CMK (cell line): ENCODE measurements at regions not wholly inside any gene's neighbourhood (a gene's known extent, or its start where the extent isn't known, plus 50 kb on each side); places are given as distances from the start of the nearest gene placed in this dataset.

Source experiments
- DNase-seq: peaks from one replicate; pipeline ENCODE4 v3.0.0-alpha.2; 2010; ENCODE audit warnings: low read depth

DNA sequence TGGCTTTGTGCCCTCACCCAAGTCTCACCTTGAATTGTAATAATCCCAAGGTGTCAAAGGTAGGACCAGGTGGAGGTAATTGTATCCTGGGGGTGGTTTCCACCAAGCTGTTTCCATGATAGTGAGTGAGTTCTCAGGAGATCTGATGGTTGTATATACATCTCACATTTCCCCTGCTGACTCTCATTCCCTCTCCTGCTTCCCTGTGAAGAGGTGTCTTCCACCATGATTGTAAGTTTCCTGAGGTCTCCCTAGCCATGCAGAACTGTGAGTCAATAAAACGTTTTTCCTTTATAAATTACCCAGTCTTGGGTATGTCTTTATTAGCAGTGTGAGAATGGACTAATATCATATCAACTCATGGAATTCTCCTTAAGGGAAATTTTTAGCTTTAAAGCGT is 302.6 kb downstream of the LIG4 start:
- no peak for DNase-seq

DNA sequence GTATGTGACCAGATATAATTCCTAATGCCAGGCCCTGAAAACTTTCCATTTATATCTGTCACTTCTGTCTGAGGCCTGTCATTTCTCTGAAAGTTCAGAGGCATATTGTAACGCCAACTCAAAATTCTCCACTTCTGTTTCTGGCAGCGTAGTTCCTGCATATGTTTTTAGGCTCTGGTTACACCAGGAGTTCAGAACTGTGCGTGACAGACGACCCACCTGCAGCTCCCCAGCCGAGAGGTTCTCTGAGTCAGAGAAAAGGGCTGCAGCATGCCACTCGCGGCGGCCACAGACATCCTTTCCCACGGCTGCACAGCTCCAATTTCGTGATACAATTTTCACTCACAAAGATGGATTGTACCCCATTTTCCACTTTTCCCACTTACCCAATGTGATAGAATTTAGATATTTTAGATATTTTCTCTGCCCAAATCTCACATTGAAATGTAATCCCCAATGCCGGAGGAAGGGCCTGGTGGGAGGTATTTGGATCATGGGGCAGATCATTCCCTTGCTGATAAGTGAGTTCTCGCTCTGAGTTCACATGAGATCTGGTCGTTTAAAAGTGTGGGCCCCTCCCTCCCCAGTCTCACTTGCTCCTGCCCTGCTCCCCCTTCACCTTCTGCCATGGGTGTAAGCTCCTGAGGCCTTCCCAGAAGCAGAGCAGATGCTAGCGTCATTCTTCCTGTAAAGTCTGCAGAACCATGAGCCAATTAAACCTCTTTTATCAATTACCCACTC is 308.1 kb downstream of the LIG4 start:
- no peak for DNase-seq

DNA sequence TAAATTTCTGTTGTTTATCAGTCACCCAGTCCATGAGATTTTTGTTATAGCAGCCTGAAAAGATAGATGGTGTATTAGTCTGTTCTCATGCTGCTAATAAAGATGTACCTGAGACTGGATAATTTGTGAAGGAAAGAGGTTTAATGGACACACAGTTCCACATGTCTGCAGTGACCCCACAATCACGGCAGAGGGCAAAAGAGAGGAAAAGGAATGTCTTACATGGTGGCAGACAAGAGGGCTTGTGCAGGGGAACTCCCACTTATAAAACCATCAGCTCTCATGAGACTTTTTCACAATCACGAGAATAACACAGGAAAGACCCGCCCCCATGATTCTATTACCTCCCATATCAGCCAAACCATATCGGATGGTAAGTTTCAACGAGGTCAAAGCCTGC is 309.2 kb downstream of the LIG4 start:
- DNase-seq = no peak

DNA sequence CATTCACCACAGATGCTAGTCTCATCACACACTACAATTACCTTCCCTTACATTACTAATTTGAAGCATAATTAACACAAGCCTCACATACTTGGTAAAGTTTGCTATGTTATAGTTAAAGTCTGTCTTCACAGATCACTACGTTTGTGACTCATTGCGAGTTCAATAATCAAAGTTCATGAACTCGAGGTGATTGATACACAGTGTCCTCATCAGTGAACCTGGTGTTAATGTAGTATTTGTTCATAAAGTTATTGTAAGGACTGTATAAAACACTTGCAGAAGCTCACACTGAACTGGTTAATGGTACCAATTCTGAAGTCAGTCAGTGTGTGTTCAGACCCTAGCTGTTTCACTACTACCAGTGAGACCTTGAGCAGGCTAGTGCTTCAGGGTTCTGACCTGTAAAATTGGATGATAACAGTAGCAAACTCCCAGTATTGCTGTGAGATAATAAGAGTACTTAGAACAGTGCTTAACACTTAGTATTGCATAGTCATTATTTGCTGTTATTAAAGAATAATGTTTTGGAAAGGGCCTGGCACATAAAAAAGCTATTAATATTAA is 313.3 kb downstream of the LIG4 start:
- no peak for DNase-seq

DNA sequence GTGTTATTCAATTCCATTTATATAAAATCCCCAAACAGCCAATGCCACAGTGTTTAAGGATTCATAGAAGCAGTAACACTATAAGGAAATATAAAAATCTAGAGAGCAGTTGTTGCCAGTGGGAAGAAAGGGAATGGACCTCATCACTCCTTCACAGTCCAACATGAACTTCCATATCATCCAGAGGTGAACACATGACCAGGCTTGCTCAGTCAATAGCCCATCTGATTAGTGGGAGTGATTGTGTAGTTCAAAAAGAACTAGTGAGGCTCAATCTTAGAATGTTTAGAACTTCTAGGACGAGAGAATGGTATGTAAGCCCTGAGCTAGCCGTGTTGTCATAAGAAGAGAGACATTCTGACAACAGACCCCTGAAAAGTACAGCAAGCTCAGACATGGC is 314.1 kb downstream of the LIG4 start:
- no peak for DNase-seq

DNA sequence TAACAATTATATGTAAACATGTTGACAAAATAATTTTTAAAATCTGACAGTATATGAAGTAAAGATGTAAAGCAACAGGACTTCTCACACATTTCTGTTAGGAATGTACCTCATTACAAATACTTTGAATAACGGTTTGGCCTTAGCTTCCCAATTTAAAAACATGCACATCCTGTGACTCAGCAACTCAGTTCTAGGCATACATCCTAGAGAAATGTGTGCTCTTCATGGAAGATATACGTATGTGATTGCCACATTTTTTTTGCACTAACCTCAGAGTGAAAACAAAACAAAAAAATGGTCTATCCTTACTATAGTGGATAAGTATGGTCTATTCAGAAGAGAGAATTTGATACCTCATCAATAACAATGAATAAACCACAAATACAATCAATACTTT is 314.6 kb downstream of the LIG4 start:
- no peak for DNase-seq

DNA sequence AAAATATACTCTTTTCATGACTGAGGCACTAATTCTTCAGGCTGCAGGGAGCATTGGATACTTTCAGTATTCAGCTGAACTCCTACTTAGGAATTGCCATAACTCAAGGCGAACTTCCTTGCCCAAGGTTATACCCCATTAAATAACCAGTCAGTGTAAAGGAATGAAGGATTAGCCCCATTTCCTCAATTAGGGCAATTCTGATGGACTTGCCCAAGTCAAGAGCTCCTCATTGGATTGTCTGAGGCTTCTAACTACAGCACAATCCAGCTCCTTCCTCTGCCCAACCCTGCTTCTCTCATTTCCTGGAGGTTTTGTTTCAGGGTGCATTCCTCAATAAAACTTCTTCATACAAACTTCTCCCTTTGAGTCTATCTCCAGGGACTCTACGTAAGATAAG is 329.2 kb downstream of the LIG4 start:
- no peak for DNase-seq

DNA sequence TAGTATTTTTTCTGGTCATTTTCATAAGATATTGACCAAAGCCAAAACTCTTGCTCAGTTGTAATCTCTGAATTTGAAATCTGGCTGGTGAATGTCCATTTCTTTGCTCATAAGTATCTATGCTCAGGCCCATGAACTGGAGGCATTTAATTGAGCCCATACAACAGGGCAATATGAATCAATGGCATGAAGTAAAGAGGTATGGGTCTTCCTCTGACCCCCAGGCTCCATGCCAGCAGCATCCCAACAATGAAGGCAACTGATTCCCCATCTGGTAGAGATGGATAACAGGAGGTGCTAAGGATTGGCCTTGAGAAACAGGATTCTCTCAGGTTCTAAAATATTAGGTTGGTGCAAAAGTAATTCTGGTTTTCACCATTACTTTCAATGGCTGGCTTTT is 330.8 kb downstream of the LIG4 start:
- no peak for DNase-seq

DNA sequence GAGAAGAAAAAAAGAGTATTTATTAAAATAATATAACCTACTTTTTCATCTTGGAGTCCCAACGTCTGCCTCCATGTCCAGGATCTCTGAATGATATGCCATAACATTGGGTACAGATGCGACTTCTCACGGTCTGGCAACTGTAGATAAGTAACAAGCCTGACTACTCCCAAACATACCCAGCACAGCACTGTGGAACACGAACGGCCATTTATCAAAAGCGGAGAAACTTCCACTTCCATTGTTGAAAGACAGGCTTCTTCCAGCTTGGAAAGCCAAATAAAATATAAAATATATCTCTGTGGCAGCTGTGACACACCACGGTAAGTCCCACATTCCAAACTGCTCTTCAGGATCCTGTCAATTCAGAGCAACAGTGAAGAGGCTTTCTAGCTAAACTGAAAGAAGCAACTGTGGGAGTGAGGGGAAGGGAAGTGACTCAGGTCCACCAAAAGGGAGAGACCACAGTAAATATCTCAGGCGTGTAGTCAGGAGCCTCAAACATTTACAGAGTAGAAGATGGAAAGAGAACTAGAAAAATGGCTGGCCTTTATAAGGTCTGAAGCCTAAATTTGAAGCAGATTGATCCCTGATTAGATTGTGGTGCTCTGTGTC is 331.7 kb downstream of the LIG4 start:
- peak; percentile 27 for DNase-seq

DNA sequence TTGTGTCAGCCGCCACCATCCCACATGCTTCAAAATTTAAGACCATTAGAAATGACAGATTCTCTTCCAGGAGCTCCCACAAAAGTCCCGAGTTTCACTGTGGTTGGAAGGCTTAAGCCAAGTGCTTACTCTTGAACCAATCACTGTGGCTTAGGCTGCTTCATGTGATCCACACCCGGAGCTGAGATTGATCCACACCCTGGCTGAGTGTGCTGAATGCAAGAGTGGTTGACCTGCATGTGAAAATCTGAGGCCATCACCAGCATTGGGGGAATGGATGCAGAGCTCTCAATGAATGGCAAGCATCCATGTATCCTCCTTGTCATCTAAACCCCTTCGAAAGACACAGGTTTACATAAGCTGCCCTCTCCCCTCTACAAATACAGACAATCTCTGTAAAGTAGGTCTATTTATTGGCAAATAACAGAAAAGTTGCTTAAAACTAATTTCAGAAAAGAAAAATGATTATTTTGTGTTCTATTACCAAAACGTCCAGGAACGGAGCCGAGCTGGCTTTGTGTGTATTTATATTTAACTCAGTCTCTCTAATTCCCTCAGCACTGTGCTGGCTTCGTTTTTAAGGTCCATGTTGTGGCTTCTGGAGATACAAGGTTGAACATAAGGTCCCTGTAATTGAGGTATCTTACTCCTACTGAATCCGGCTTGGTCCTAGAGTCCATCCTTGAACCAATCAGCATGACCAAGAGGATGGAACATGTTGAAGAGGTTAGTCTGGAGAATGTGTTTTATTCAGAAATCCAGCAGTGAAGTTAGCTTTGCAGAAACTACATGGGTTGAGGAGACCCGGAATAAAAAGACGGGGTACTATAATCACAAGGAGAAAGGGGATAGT is 332.4 kb downstream of the LIG4 start:
- no peak for DNase-seq

DNA sequence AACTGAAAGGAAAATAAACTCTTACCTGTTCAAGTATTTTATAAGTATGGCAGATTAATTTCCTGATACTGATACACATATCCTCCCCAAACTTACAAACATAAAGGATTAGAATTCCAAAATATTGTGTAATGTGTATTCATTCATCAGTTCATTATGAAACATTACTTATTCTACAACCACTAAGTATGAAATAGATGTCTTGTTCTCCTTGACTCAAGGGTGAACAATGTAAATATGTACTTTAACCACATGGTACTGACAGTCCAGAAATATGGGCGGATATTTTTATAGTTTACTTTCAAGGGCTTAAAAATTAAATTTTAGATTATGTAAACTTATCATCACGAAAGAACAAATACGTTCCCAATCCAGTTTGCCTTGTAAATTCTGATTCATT is 334.0 kb downstream of the LIG4 start:
- no peak for DNase-seq

DNA sequence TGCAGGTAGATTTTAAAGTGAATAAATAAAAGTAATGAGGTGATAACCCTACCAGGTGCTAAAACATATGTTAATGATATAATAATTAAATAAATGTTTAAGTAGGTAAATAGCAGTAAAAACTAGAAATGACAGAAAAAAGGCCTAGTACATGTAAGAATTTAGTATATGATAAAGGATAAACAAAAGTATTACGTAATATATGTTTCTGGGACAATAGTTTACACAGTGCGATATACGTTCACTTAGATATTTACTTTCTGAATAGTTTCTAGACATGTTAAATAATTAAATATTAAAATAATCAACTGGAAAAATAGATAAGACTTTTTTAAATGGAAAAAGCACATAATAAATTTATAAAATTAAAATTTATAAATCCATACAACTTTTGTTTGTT is 340.9 kb downstream of the LIG4 start:
- DNase-seq = no peak

DNA sequence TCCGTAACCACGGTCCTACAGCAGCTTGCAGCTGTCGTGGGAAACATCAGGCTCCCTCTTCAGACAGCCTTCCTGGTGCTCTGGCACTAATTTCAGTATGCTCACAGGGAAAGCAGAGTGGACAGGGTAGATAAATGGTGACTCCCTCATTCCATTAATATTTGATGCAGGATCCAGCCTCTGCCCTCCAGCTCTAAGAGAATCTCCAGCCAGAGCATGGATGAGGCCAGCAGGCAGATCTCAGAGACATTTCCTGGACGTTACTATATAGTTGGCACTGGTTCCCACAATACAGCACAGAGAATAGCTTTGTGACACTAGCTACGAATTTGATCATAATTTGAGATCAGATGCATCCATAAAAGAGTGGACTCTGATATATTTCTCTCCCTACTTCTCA is 341.4 kb downstream of the LIG4 start:
- DNase-seq = no peak

DNA sequence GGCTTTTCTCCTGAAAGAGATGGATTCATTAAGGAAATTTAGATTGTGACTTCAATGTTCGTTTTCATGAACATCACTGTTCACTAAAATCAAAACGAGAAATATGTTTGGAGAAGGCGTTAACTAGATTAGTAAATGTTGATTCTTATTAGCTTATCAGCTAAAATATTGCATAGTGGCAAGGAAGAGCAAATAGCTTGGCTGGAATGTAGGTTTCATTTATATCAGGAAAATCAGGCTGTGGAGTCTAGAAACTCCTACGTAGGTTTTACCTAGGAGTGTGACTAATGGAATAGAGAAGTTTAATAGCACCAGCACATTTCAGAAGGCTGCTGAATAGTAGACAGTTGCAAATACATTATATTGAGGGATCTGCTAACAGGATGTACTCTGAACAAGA is 344.9 kb downstream of the LIG4 start:
- no peak for DNase-seq

DNA sequence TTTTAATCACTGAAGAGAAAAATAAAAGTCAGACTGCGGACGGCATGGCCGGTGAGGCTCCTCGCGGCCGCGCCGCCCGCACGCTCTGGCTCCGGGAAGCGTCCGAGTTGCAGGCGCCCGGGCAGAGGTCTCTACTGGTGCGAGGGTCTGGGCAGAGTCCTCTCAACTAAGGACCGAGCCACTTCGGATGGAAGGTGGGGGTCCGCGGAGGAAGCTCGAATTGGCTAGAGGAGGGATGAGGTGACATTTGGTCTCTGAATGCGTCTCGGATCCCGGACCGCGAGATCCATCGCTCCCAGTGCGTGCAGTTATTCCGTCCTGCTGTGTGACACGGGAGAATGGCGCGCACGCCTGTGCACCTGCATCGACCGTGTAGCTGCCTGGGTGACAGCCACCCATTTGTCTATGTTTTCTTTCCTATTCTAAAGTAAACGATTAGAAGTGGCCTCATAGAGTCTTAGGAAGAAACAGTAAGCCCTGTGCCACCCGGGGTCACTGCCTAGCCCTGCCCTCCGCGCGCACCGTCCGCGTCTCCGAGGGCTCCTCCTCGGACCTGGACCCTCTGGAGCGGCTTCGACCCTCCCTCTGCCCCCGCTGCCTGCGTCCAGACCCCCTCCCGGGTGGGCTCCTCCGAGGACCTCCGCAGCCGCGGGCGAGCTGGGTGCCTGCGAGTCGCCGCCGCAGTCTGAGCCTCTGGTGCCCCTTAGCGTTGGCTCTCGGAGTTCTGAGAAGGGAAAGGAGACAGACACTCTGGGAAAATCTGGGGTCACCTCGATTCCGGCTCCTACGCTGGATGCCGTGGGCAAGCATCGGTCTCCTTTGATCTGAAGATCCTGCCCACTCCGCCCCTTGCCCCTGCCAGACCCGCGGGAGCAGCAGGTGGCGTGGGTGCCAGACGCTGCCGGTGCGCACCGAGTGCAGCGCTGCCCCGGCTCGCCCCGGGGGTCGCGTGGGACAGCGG is 347.4 kb downstream of the LIG4 start:
- DNase-seq = no peak

DNA sequence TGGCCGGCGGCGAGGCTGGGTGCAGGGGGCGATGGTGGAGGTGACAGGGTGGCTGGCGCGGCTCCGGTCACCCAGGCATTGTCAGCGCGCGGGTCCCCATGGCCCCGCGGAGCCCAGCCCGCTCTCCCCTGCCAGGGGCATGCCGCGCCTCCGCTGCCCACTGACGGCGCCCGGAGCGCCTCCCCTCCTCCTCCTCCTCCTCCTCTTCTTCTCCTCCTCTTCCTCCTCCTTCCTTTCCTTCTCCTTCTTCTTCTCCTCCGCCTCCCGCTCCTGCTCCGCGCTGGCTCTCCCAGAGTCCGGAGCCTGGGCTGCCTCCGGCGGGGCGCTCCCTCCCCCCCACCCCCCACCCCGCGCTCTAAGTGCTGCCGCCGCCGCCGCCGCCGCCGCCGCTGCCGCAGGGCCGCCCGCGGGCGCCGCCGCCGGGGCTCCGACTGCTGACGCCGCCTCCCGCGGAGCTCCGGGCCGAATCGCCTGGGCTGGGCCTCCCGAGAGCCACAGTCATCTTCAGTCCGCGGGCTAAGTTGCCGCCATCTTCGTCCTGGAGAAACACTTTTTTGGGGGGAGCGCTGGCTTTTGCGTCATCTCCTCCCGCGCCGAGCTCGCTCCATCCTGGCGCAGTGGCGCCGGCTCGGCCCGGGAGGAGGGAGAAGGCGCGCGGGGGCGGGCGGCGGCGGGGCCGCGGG is 348.3 kb downstream of the LIG4 start:
- no peak for DNase-seq

DNA sequence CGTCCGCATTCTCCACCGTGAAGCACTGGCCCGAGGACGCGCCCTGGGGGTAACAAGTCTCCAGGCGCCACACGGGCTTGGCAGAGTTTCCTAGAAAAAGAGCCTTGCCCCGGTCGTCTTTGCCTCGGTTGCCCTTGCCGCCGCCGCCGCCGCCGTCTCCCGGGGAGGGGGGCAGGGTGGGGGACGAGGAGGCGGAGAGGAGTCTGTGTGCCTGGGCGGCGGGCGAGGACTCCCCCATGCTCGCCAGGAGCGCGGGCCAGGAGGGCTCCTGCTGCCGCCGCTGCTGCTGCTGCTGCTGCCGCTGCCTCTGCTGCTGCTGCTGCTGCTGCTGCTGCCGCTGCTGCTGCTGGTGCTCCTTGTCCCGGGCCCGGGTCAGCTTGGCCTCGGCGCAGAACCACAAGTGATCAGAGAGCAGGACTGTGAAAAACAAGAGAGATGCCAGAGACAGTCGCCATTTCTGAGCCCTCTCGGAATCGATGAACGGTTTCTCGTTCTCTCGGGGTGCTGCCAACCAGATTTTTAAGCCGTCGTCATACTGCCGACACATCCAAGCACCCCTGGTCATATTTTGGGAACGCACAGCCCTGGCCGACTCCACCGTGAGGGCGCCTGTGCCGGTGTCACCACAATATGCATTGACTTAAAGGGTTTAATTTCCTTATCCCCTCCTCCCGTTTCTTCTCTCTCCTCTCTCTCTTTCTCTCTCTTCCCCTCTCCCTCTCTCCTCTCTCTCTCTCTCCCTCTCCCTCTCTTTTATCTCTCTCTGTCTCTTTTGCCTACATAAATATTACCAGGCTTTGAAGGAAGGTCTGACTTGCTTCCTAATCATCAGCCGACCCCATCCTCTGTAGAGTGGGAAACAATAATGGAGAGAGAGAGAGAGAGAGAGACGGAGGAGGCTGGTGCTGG is 349.1 kb downstream of the LIG4 start:
- DNase-seq = no peak

DNA sequence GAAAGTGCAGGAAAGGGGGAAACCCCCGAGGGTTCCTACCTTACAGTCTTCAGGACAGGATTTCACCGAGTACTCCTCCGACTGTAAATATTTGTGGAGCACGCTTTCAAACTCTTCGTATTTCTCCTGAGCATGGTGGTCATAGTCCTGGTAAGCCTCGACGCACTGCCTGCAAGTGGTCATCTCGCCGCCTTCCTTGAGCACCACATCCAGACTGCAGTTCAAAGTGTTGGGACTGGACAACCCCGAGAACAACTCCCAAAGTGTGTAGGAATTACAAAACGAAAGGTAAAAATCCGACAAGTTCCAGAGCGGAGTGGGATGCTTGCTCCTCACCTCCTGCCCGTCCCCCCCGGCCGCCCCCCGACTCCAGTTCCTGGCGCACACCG is 349.7 kb downstream of the LIG4 start:
- DNase-seq = no peak

DNA sequence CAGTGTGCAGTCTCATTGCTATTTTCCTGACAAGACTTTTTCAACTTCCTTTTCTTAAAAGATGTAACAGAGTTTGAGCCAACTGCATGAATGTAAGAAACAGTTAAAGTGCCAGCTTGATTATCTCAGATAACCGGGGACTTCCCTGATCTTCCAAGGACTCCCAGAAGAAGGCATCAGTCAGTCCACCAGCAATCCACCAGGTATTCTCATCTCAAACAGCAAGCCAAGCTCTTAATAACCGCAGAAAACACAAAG is 350.1 kb downstream of the LIG4 start:
- DNase-seq = no peak

DNA sequence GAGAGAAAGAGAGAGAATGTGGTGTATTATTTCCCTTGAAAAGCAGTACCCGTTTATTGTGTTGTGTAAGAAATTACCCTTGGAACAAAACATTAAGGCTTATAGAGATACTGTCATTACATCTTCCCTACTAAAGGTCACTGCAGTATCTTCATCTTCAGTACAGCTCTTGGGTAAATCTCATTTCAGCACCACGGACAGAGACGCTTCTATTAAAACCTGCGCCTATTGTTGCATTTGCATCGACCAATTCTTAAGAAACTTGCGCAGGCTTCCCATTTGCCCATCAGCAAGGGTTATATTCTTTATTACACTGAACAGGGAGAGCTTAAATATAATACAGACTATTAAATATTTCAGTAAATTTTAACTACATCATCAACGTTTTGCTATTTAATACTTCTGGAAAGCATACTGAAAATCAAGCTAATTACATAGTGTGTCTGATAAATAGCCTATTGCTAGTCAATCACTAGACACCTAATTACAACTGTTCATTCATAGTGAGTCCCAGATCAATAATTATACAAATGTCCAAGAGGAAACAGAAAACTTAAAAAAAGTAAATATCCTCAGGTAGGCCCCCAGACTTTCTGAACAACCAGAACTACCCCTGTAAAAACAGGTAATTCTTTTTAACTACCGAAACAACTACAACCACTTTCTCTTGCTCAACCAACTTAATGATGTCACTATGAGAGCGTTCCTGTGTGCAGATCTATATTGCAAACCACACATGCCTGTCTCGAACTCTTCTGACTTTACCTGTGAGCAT is 350.6 kb downstream of the LIG4 start:
- no peak for DNase-seq
